Sigmoid colon (tissue), 4 donors: ENCODE measurements at regions not wholly inside any gene's neighbourhood (a gene's known extent, or its start where the extent isn't known, plus 50 kb on each side); places are given as distances from the start of the nearest gene placed in this dataset.

ENCODE experiments used
- CTCF ChIP-seq, 4 experiments: fragments of 450-650 bp in 3 of 4; fragments of 200-600 bp in 1 of 4; IDR thresholded peaks; one replicate each; pipeline ENCODE4 v1.5.1; 2016 to 2019; ENCODE audit warnings: antibody characterized with exemption in 4 of 4, mild to moderate bottlenecking in 3 of 4, moderate library complexity in 2 of 4
- POLR2AphosphoS5 ChIP-seq, 4 donors: sonication (generic); formaldehyde crosslinking; IDR thresholded peaks; one replicate each; pipeline ENCODE4 v1.6.1; 2017; ENCODE audit warnings: antibody characterized with exemption in 4 of 4

DNA sequence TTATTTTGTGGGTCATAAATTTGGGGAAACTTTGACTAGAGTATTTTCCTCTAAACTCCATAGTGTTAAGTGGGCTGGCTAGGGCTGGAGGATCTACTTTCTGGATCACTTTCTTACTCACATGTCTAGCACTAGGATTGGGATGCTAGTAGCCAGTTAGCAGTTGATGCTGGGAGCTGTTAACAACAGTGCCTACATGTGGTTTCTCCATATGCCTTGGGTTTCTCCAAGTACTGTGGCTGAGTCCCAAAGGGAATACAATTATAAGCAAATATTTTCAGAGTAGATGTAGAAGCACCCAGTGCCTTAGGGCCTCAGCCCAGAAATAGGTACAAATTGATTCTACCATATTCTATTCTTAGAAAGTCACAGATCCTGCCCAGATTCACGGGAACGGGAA, 1614.9 kb downstream of the ARAP2 start:
- TF ChIP-seq CTCF (IDR thresholded peaks at IDR 0.05): no peak
- TF ChIP-seq POLR2AphosphoS5 (IDR thresholded peaks at IDR 0.05): no peak
